GM12878 (cell line): ENCODE measurements at regions not wholly inside any gene's neighbourhood (a gene's known extent, or its start where the extent isn't known, plus 50 kb on each side); places are given as distances from the start of the nearest gene placed in this dataset.

Experiments
- ATAC-seq: fragments of 200-7000 bp; cut with Tn5 transposase; 3 replicates; pipeline ENCODE4 v1.9.1; 2020; ENCODE audit warnings: mild to moderate bottlenecking, moderate library complexity
- BruUV-seq: library from RNA; stranded (reverse); fragments of 400-500 nt; replicated peaks from 2 replicates; lab custom pipeline; 2021; lab: Mats Ljungman, UMichigan
- CTCF ChIA-PET: fragments of 300-600 bp; sonication (Branson Sonifier 250); formaldehyde crosslinking; extraction: SDS; loops from one replicate; lab custom pipeline; 2021; ENCODE audit warnings: inconsistent platforms; lab: Yijun Ruan, JAX
- POLR2A ChIA-PET: fragments of 350-600 bp; formaldehyde crosslinking; extraction: SDS; loops from one replicate; lab custom pipeline; 2021; ENCODE audit warnings: inconsistent platforms; lab: Charles Lee
- RAD21 ChIA-PET: fragments of 300-600 bp; sonication (Branson Sonifier 250); formaldehyde crosslinking; loops from one replicate; lab custom pipeline; 2023; ENCODE audit warnings: antibody characterized with exemption; ENCODE audit not compliant: unreplicated experiment; lab: Charles Lee
- SMC1A ChIA-PET: fragments of 300-600 bp; sonication (Branson Sonifier 250); formaldehyde crosslinking; loops from one replicate; lab custom pipeline; 2023; ENCODE audit not compliant: unreplicated experiment, uncharacterized antibody; lab: Charles Lee
- DNase-seq: peaks from one replicate; pipeline ENCODE4 v3.0.0-alpha.2; 2011; ENCODE audit warnings: low read depth, low spot score
- FAIRE-seq: peaks from 3 replicates; lab custom pipeline; 2011; peaks lifted over from hg19 to GRCh38; lab: Jason Lieb, UNC
- H2AFZ ChIP-seq: 2 replicates; pipeline ENCODE4 v1.6.0; 2011; ENCODE audit warnings: low read depth, low read length, control low read depth; ENCODE audit not compliant: control insufficient read depth
- H3K27ac ChIP-seq: 2 replicates; pipeline ENCODE4 v1.5.1; 2011; ENCODE audit warnings: control low read depth; ENCODE audit not compliant: control insufficient read depth, insufficient read depth
- H3K27me3 ChIP-seq, 2 experiments: replicated peaks in 1 of 2; 2 replicates each; pipeline versions ENCODE4 v1.6.0 to v1.6.1; 2011; ENCODE audit warnings: low read length in 1 of 2; ENCODE audit not compliant: control insufficient read depth in 2 of 2, insufficient read depth in 2 of 2
- H3K36me3 ChIP-seq, 2 experiments: 2 replicates each; pipeline ENCODE4 v1.5.1; 2011; ENCODE audit warnings: low read length in 1 of 2; ENCODE audit not compliant: control insufficient read depth in 2 of 2, insufficient read depth in 2 of 2
- H3K4me1 ChIP-seq: 2 replicates; pipeline ENCODE4 v1.6.1; 2011; ENCODE audit warnings: mild to moderate bottlenecking, low read length, moderate library complexity, mixed read lengths; ENCODE audit not compliant: control insufficient read depth, insufficient read depth
- H3K4me2 ChIP-seq: 2 replicates; pipeline ENCODE4 v1.6.0; 2011; ENCODE audit warnings: control low read depth; ENCODE audit not compliant: control insufficient read depth, insufficient read depth
- H3K4me3 ChIP-seq: fragments of 200-600 bp; sonication (generic); 2 replicates; pipeline ENCODE4 v1.5.1; 2016
- H3K79me2 ChIP-seq: 2 replicates; pipeline ENCODE4 v1.6.0; 2011; ENCODE audit warnings: low read length; ENCODE audit not compliant: control insufficient read depth, insufficient read depth
- H3K9ac ChIP-seq: 2 replicates; pipeline ENCODE4 v1.8.0; 2011; ENCODE audit warnings: low read length, control low read depth, mixed read lengths; ENCODE audit not compliant: control insufficient read depth, insufficient read depth
- H3K9me3 ChIP-seq: replicated peaks from 3 replicates; pipeline ENCODE4 v1.5.1; 2011; ENCODE audit warnings: mild to moderate bottlenecking, low read length; ENCODE audit not compliant: control insufficient read depth, insufficient read depth
- H4K20me1 ChIP-seq: 2 replicates; pipeline ENCODE4 v1.6.0; 2011; ENCODE audit not compliant: control insufficient read depth, insufficient read depth
- ASH2L ChIP-seq: fragments of 300-600, 200-600 bp; sonication (generic); IDR thresholded peaks from 2 replicates; pipeline ENCODE4 v1.6.1; 2017; ENCODE audit warnings: low read depth, mild to moderate bottlenecking, borderline replicate concordance
- BMI1 ChIP-seq: fragments of 450-650 bp; IDR thresholded peaks from 2 replicates; pipeline ENCODE4 v1.6.1; 2016; ENCODE audit warnings: mild to moderate bottlenecking, moderate library complexity, borderline replicate concordance
- E2F4 ChIP-seq: IDR thresholded peaks from 2 replicates; pipeline ENCODE4 v1.6.1; 2012; ENCODE audit warnings: low read depth, low read length, improper control_type of control experiment
- EGR1 ChIP-seq, 2 experiments: IDR thresholded peaks; 1 replicate in 1 of 2; 2 replicates in 1 of 2; pipeline ENCODE4 v1.6.1; 2011 to 2012; ENCODE audit warnings: low read depth in 2 of 2, low read length in 2 of 2, borderline replicate concordance in 1 of 2, mild to moderate bottlenecking in 1 of 2, moderate library complexity in 1 of 2
- HDAC6 ChIP-seq: fragments of 200-600 bp; sonication (generic); IDR thresholded peaks from one replicate; pipeline ENCODE4 v1.8.0; 2017; ENCODE audit warnings: antibody characterized with exemption; ENCODE audit not compliant: unreplicated experiment
- KDM1A ChIP-seq: fragments of 200-600 bp; sonication (generic); IDR thresholded peaks from 2 replicates; pipeline ENCODE4 v1.6.1; 2016; ENCODE audit warnings: borderline replicate concordance
- MEF2A ChIP-seq: IDR thresholded peaks from 2 replicates; pipeline ENCODE4 v1.6.1; 2011; ENCODE audit warnings: low read depth, mild to moderate bottlenecking, low read length, moderate library complexity; ENCODE audit not compliant: insufficient read depth
- NFIC ChIP-seq: IDR thresholded peaks from 2 replicates; pipeline ENCODE4 v1.6.1; 2012; ENCODE audit warnings: low read depth, mild to moderate bottlenecking, inconsistent platforms, low read length, moderate library complexity
- POU2F2 ChIP-seq: IDR thresholded peaks from 3 replicates; pipeline ENCODE4 v1.6.1; 2011; ENCODE audit warnings: low read depth, mild to moderate bottlenecking, low read length, borderline replicate concordance
- RBBP5 ChIP-seq: fragments of 200-600 bp; sonication (generic); conservative IDR thresholded peaks from 2 replicates; pipeline ENCODE4 v1.6.1; 2016
- RELB ChIP-seq: fragments of 450-650 bp; IDR thresholded peaks from 2 replicates; pipeline ENCODE4 v1.6.1; 2017; ENCODE audit warnings: low read depth, mild to moderate bottlenecking, moderate library complexity
- RUNX3 ChIP-seq: IDR thresholded peaks from 2 replicates; pipeline ENCODE4 v1.6.1; 2012; ENCODE audit warnings: low read length, inconsistent platforms
- SREBF1 ChIP-seq: IDR thresholded peaks from 2 replicates; pipeline ENCODE4 v1.6.1; 2012; ENCODE audit warnings: mild to moderate bottlenecking, low read length
- STAT3 ChIP-seq: IDR thresholded peaks from 2 replicates; pipeline ENCODE4 v1.6.1; 2011; ENCODE audit warnings: low read depth, low read length, improper control_type of control experiment
- SUZ12 ChIP-seq: fragments of 200-600 bp; sonication (generic); IDR thresholded peaks from one replicate; pipeline ENCODE4 v1.6.1; 2018; ENCODE audit warnings: antibody characterized with exemption, mild to moderate bottlenecking; ENCODE audit not compliant: unreplicated experiment
- TARDBP ChIP-seq: IDR thresholded peaks from 2 replicates; pipeline ENCODE4 v1.6.1; 2016; ENCODE audit warnings: borderline replicate concordance
- TCF12 ChIP-seq: IDR thresholded peaks from 2 replicates; pipeline ENCODE4 v1.6.1; 2011; ENCODE audit warnings: low read depth, mild to moderate bottlenecking, low read length
- TCF7 ChIP-seq: IDR thresholded peaks from 2 replicates; pipeline ENCODE4 v1.6.1; 2014; ENCODE audit warnings: antibody characterized with exemption, borderline replicate concordance
- ZNF217 ChIP-seq: fragments of 450-650 bp; IDR thresholded peaks from 2 replicates; pipeline ENCODE4 v1.6.1; 2017; ENCODE audit warnings: antibody characterized with exemption, mild to moderate bottlenecking
- ZNF622 ChIP-seq: fragments of 450-650 bp; IDR thresholded peaks from 2 replicates; pipeline ENCODE4 v1.6.1; 2017; ENCODE audit warnings: mild to moderate bottlenecking, inconsistent platforms
- WGBS: methylation state at CpG from one replicate; pipeline ENCODE4 v1.1.6; 2016; ENCODE audit warnings: low lambda C conversion rate; ENCODE audit not compliant: insufficient replicate concordance, insufficient coverage; ENCODE audit errors: missing lambda C conversion rate; 5-methylcytosine and 5-hydroxymethylcytosine counted together
- in situ Hi-C: fragments of 300-500 bp; cut with MboI; formaldehyde crosslinking; loops from 9 replicates; pipeline ENCODE4 v1.14.3; 2018; ENCODE audit warnings: mixed read lengths
- intact Hi-C: fragments of 100-400 bp; cut with micrococcal nuclease; formaldehyde crosslinking; loops from one replicate; pipeline ENCODE4 v1.14.2; 2022; ENCODE audit not compliant: unreplicated experiment

GRCh38 chr4:123856689-123857545 lies 460.3 kb downstream of the SPRY1 start:
- H3K9me3 ChIP-seq, result no peaks in the 10 kb centered on the region
- H3K79me2 ChIP-seq, result no peaks in the 10 kb centered on the region
- ATAC-seq (no peak), DNase-seq (no peak), FAIRE-seq (no peak)
- intact Hi-C loops (no loop called here), in situ Hi-C loops (no loop called here)
- no peak for TF ChIP-seq BMI1
- TF ChIP-seq HDAC6, result no peak
- no peak for TF ChIP-seq ASH2L
- no peak for TF ChIP-seq ZNF622
- TF ChIP-seq TCF12, result no peak
- TF ChIP-seq RELB, result no peak
- TF ChIP-seq SUZ12, result no peak
- no peak for TF ChIP-seq EGR1 (IDR thresholded peaks at IDR 0.05; ENCODE audit: borderline replicate concordance in 1 of 2, low read depth in 2 of 2, low read length in 2 of 2)
- no peak for TF ChIP-seq STAT3
- TF ChIP-seq MEF2A, result no peak
- no peak for TF ChIP-seq RBBP5
- TF ChIP-seq ZNF217, result no peak
- TF ChIP-seq SREBF1, result no peak
- TF ChIP-seq E2F4, result no peak
- TF ChIP-seq NFIC, result no peak
- TF ChIP-seq KDM1A, result no peak
- no peak for TF ChIP-seq POU2F2
- TF ChIP-seq TCF7, result no peak
- TF ChIP-seq TARDBP, result no peak
- TF ChIP-seq RUNX3, result no peak
- CTCF ChIA-PET, result interaction anchor here (0.6 kb wide), 1 partner anchor 448 kb away, joined by 3 read pairs; no protein-coding TSS in a partner anchor
- SMC1A ChIA-PET, result interaction anchor here (0.7 to 0.9 kb wide), 2 partner anchors 19 to 153 kb away, joined by 3 read pairs; no protein-coding TSS in a partner anchor
- H3K27me3 ChIP-seq, result no peaks in the 10 kb centered on the region
- WGBS, result 2% methylated on average over 9 of the region's 9 CpGs
- H4K20me1 ChIP-seq, result no peaks in the 10 kb centered on the region
- BruUV-seq, result no TSS peak
- POLR2A ChIA-PET, result no interaction called here
- H3K4me3 ChIP-seq, result no peak overlapping the region
- H2AFZ ChIP-seq, result no peak overlapping the region
- no peak overlapping the region for H3K9ac ChIP-seq
- H3K4me1 ChIP-seq, result no peaks in the 10 kb centered on the region
- H3K27ac ChIP-seq, result no peak overlapping the region
- RAD21 ChIA-PET, result no interaction called here
- no peak overlapping the region for H3K4me2 ChIP-seq
- no peaks in the 10 kb centered on the region for H3K36me3 ChIP-seq
